Smooth muscle cell (in vitro differentiated cells): ENCODE measurements at regions not wholly inside any gene's neighbourhood (a gene's known extent, or its start where the extent isn't known, plus 50 kb on each side); places are given as distances from the start of the nearest gene placed in this dataset.

ENCODE experiments used
- DNase-seq: peaks from one replicate; lab custom pipeline; 2025; ENCODE audit not compliant: unreplicated experiment; lab: John Stamatoyannopoulos, UW
- H2AFZ ChIP-seq: fragments of 200-600 bp; sonication (generic); 2 replicates; pipeline ENCODE4 v1.6.0; 2016; ENCODE audit warnings: antibody characterized with exemption, low read depth, mild to moderate bottlenecking
- H3F3A ChIP-seq: fragments of 200-600 bp; sonication (generic); 2 replicates; pipeline ENCODE4 v1.6.0; 2017; ENCODE audit warnings: antibody characterized with exemption, low read depth
- H3K27ac ChIP-seq: fragments of 200-600 bp; sonication (generic); 2 replicates; pipeline ENCODE4 v1.5.1; 2016; ENCODE audit warnings: low read depth, mild to moderate bottlenecking
- H3K27me3 ChIP-seq: fragments of 200-600 bp; sonication (generic); 2 replicates; pipeline ENCODE4 v1.6.1; 2016; ENCODE audit warnings: low read depth, mild to moderate bottlenecking
- H3K36me3 ChIP-seq: fragments of 200-600 bp; sonication (generic); 2 replicates; pipeline ENCODE4 v1.5.1; 2016; ENCODE audit warnings: low read depth
- H3K4me1 ChIP-seq: fragments of 200-600 bp; sonication (generic); 2 replicates; pipeline ENCODE4 v1.5.1; 2016; ENCODE audit warnings: low read depth
- H3K4me2 ChIP-seq: fragments of 200-600 bp; sonication (generic); 2 replicates; pipeline ENCODE4 v1.6.0; 2016; ENCODE audit warnings: mild to moderate bottlenecking
- H3K4me3 ChIP-seq: fragments of 200-600 bp; sonication (generic); 2 replicates; pipeline ENCODE4 v1.5.1; 2016; ENCODE audit warnings: mild to moderate bottlenecking
- H3K79me2 ChIP-seq: fragments of 200-600 bp; sonication (generic); 2 replicates; pipeline ENCODE4 v1.6.0; 2016; ENCODE audit warnings: low read depth, mild to moderate bottlenecking
- H3K9ac ChIP-seq: fragments of 200-600 bp; sonication (generic); 2 replicates; pipeline ENCODE4 v1.6.0; 2016; ENCODE audit warnings: low read depth
- H3K9me3 ChIP-seq: fragments of 200-600 bp; sonication (generic); replicated peaks from 2 replicates; pipeline ENCODE4 v1.5.1; 2016; ENCODE audit warnings: low read depth
- H4K20me1 ChIP-seq: fragments of 200-600 bp; sonication (generic); 2 replicates; pipeline ENCODE4 v1.6.0; 2016; ENCODE audit warnings: low read depth
- WGBS: methylation state at CpG from one replicate; pipeline ENCODE4 v1.1.7; 2016; ENCODE audit warnings: low lambda C conversion rate; 5-methylcytosine and 5-hydroxymethylcytosine counted together
- TF ChIP-seq, protein P1 (sequence below): fragments of 200-600 bp; sonication (generic); IDR thresholded peaks from 2 replicates; pipeline ENCODE4 v1.5.1; 2017; ENCODE audit warnings: borderline replicate concordance, mild to moderate bottlenecking, antibody characterized with exemption; ENCODE audit not compliant: insufficient read depth, poor library complexity, severe bottlenecking

DNA sequence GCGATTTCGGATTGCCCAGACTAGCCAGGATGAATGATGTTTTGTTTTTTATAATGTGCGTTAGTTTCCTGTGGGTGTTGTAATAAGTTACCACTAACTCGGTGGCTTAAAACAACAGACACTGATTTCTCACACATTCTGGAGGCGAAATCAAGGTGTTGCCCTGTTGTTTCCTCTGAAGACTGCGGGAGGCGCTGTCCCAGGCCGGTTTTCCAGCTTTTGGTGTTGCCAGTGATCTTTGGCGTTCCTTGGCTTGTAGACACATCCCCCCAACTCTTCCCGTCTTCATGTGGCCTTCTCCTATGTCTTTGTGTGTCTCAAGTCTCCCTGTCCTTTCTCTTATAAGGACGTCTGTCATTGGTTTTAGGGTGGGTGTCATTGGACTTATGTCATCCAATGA is 267.7 kb downstream of the AACS start:
- H3K4me1 ChIP-seq, result no peaks in the 10 kb centered on the region
- no peak overlapping the region for H2AFZ ChIP-seq
- H4K20me1 ChIP-seq, result no peaks in the 10 kb centered on the region
- no peak overlapping the region for H3K4me2 ChIP-seq
- TF ChIP-seq, protein P1, sequence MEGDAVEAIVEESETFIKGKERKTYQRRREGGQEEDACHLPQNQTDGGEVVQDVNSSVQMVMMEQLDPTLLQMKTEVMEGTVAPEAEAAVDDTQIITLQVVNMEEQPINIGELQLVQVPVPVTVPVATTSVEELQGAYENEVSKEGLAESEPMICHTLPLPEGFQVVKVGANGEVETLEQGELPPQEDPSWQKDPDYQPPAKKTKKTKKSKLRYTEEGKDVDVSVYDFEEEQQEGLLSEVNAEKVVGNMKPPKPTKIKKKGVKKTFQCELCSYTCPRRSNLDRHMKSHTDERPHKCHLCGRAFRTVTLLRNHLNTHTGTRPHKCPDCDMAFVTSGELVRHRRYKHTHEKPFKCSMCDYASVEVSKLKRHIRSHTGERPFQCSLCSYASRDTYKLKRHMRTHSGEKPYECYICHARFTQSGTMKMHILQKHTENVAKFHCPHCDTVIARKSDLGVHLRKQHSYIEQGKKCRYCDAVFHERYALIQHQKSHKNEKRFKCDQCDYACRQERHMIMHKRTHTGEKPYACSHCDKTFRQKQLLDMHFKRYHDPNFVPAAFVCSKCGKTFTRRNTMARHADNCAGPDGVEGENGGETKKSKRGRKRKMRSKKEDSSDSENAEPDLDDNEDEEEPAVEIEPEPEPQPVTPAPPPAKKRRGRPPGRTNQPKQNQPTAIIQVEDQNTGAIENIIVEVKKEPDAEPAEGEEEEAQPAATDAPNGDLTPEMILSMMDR, result peak; percentile 3
- 76% methylated on average over 11 of the region's 11 CpGs for WGBS
- no peak overlapping the region for H3K27ac ChIP-seq
- no peaks in the 10 kb centered on the region for H3K79me2 ChIP-seq
- H3F3A ChIP-seq, result no peaks in the 10 kb centered on the region
- no peaks in the 10 kb centered on the region for H3K36me3 ChIP-seq
- H3K9ac ChIP-seq, result no peak overlapping the region
- H3K4me3 ChIP-seq, result no peak overlapping the region
- H3K27me3 ChIP-seq, result peaks cover 4% of the 10 kb centered on the region
- DNase-seq, result no peak
- H3K9me3 ChIP-seq, result no peaks in the 10 kb centered on the region

DNA sequence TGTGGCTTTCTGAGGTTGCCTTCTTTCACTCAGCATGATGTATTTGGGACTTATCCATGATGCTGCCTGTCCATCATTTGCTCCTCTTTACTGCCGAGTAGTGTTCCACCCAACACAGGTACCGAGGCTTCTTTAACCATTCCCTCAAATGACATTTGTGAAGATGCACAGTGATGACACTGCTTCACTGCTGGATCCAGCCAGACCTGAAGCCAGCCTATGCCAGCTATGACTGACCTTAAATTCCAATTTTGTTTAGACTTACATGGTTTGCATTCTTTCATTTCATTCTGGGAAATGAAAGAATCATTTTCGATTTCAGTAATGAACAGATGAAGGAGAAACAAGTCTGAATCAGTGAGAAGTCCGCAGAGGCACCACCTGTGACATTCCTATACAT is 271.0 kb downstream of the AACS start:
- no peak for DNase-seq
- no peak overlapping the region for H3K4me3 ChIP-seq
- TF ChIP-seq, protein P1, result no peak
- WGBS, result 81% methylated on average over 4 of the region's 4 CpGs
- H4K20me1 ChIP-seq, result no peaks in the 10 kb centered on the region
- no peak overlapping the region for H3K9ac ChIP-seq
- H3K27ac ChIP-seq, result no peak overlapping the region
- H3K27me3 ChIP-seq, result peaks cover 4% of the 10 kb centered on the region
- H3K36me3 ChIP-seq, result no peaks in the 10 kb centered on the region
- H3K79me2 ChIP-seq, result no peaks in the 10 kb centered on the region
- no peak overlapping the region for H3K4me2 ChIP-seq
- no peak overlapping the region for H2AFZ ChIP-seq
- H3K9me3 ChIP-seq, result no peaks in the 10 kb centered on the region
- H3K4me1 ChIP-seq, result no peaks in the 10 kb centered on the region
- H3F3A ChIP-seq, result no peaks in the 10 kb centered on the region

DNA sequence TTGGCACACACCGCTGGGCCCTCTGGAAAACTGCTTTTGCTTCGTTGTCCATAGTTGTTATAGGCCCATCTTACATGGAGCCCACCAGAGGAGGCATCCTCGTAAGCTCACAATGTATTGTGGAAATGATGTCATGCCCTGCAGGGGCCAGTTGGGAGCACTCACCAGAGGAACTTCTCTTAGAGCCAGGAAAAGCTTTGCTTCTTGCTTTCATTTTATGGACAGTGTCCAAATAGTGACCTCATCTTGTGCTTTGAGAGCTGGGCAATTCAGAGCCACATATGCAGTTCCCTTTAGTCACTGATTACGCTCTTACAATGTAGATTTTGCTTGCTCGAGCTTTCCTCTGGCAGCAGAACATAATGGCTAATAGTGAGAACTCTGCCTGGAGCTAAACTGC is 275.6 kb downstream of the AACS start:
- no peak overlapping the region for H3K9ac ChIP-seq
- DNase-seq, result no peak

DNA sequence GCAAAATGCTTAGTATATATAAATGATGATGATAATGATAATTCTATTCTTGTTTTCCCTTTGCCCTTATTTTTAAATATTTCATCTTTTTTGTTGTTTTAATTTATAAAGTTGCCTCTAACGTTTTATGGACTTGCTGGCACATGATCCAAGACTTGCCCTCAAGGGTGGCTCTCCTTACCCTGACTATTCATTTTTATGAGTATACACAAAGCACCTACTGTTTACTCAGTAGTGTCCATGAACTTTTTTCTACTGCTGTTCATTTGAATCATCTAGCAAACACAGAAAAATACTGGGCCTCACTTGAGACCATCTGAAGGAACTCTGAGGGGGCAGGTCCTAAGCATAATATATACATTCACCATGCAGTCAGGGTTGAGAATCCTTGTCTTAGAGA is 276.2 kb downstream of the AACS start:
- WGBS, result 73% methylated on average over 1 of the region's 1 CpG
- no peaks in the 10 kb centered on the region for H4K20me1 ChIP-seq
- TF ChIP-seq, protein P1, result no peak
- no peaks in the 10 kb centered on the region for H3K27me3 ChIP-seq
- H2AFZ ChIP-seq, result no peak overlapping the region
- no peaks in the 10 kb centered on the region for H3K79me2 ChIP-seq
- no peaks in the 10 kb centered on the region for H3K36me3 ChIP-seq
- no peak for DNase-seq
- no peak overlapping the region for H3K9ac ChIP-seq
- no peaks in the 10 kb centered on the region for H3F3A ChIP-seq
- H3K9me3 ChIP-seq, result no peaks in the 10 kb centered on the region
- no peak overlapping the region for H3K4me2 ChIP-seq
- no peaks in the 10 kb centered on the region for H3K4me1 ChIP-seq
- H3K4me3 ChIP-seq, result no peak overlapping the region
- H3K27ac ChIP-seq, result no peak overlapping the region

More for the DNA sequence above, 275.6 kb downstream of the AACS start:
- Histone ChIP-seq H3K36me3 (no peaks in the 10 kb centered on the region), H4K20me1 (no peaks in the 10 kb centered on the region), H3K4me1 (no peaks in the 10 kb centered on the region), H3F3A (no peaks in the 10 kb centered on the region), H3K9me3 (no peaks in the 10 kb centered on the region), H3K79me2 (no peaks in the 10 kb centered on the region), H3K27ac (no peak overlapping the region), H3K27me3 (no peaks in the 10 kb centered on the region), H3K4me2 (no peak overlapping the region), H2AFZ (no peak overlapping the region), H3K4me3 (no peak overlapping the region)
- 54% methylated on average over 5 of the region's 5 CpGs for WGBS
- TF ChIP-seq, protein P1, result no peak
